ENCODE measurements at regions not wholly inside any gene's neighbourhood (a gene's known extent, or its start where the extent isn't known, plus 50 kb on each side); places are given as distances from the start of the nearest gene placed in this dataset.

GRCh38 chr1:194209920-194210319 lies 1023.5 kb upstream of the B3GALT2 start:
- H3K4me1 ChIP-seq = no peaks in the 10 kb centered on the region
- intact Hi-C loops (cut with DNase I; ENCODE audit: low total_unique reads) = no loop called here
- no peak for DNase-seq

GRCh38 chr1:194208674-194209073 lies 1022.3 kb upstream of the B3GALT2 start:
- intact Hi-C loops (cut with DNase I; ENCODE audit: low total_unique reads) = no loop called here
- Histone ChIP-seq H3K36me3 (no peaks in the 10 kb centered on the region), H3K9me3 (no peaks in the 10 kb centered on the region), H3K27ac (no peak overlapping the region), H3K4me3 (no peak overlapping the region), H3K27me3 (no peaks in the 10 kb centered on the region), H3K4me1 (no peaks in the 10 kb centered on the region)
- DNase-seq = no peak
- TF ChIP-seq CTCF (IDR thresholded peaks at IDR 0.05) = no peak

More at GRCh38 chr1:194209920-194210319, 1023.5 kb upstream of the B3GALT2 start:
- Histone ChIP-seq H3K9me3 (no peaks in the 10 kb centered on the region), H3K27ac (no peak overlapping the region), H3K27me3 (no peaks in the 10 kb centered on the region), H3K36me3 (no peaks in the 10 kb centered on the region), H3K4me3 (no peak overlapping the region)
- no peak for TF ChIP-seq CTCF (IDR thresholded peaks at IDR 0.05)

- intact Hi-C loops (cut with DNase I; ENCODE audit: low total_unique reads) = no loop called here
- Histone ChIP-seq H3K4me1 (no peaks in the 10 kb centered on the region), H3K27me3 (no peaks in the 10 kb centered on the region), H3K36me3 (no peaks in the 10 kb centered on the region), H3K4me3 (no peak overlapping the region), H3K9me3 (no peaks in the 10 kb centered on the region), H3K27ac (no peak overlapping the region)
- no peak for DNase-seq
- no peak for TF ChIP-seq CTCF (IDR thresholded peaks at IDR 0.05)
Observed at GRCh38 chr1:194196562-194196961, 1010.1 kb upstream of the B3GALT2 start.

- Histone ChIP-seq H3K27me3 (no peaks in the 10 kb centered on the region), H3K4me3 (no peak overlapping the region), H3K4me1 (no peaks in the 10 kb centered on the region), H3K9me3 (no peaks in the 10 kb centered on the region), H3K36me3 (no peaks in the 10 kb centered on the region), H3K27ac (no peak overlapping the region)
- intact Hi-C loops (cut with DNase I; ENCODE audit: low total_unique reads) = no loop called here
- DNase-seq = no peak
- TF ChIP-seq CTCF (IDR thresholded peaks at IDR 0.05) = no peak
Observed at GRCh38 chr1:194194724-194195123, 1008.3 kb upstream of the B3GALT2 start.

GRCh38 chr1:194184974-194185373 lies 998.6 kb upstream of the B3GALT2 start:
- Histone ChIP-seq H3K36me3 (no peaks in the 10 kb centered on the region), H3K9me3 (no peaks in the 10 kb centered on the region), H3K4me1 (no peaks in the 10 kb centered on the region), H3K27me3 (no peaks in the 10 kb centered on the region), H3K4me3 (no peak overlapping the region), H3K27ac (no peak overlapping the region)
- no peak for DNase-seq
- intact Hi-C loops (cut with DNase I; ENCODE audit: low total_unique reads) = no loop called here
- TF ChIP-seq CTCF (IDR thresholded peaks at IDR 0.05) = no peak

- no peaks in the 10 kb centered on the region for H3K27me3 ChIP-seq
- TF ChIP-seq CTCF (IDR thresholded peaks at IDR 0.05) = no peak
- H3K36me3 ChIP-seq = no peaks in the 10 kb centered on the region
- H3K4me1 ChIP-seq = no peaks in the 10 kb centered on the region
- intact Hi-C loops (cut with DNase I; ENCODE audit: low total_unique reads) = no loop called here
- no peak overlapping the region for H3K27ac ChIP-seq
- DNase-seq = no peak
- H3K9me3 ChIP-seq = no peaks in the 10 kb centered on the region
- no peak overlapping the region for H3K4me3 ChIP-seq
Observed at GRCh38 chr1:194184425-194184824, 998.0 kb upstream of the B3GALT2 start.

Measured in tibial artery (tissue), 4 donors.